ENCODE measurements at regions not wholly inside any gene's neighbourhood (a gene's known extent, or its start where the extent isn't known, plus 50 kb on each side); places are given as distances from the start of the nearest gene placed in this dataset.

DNA sequence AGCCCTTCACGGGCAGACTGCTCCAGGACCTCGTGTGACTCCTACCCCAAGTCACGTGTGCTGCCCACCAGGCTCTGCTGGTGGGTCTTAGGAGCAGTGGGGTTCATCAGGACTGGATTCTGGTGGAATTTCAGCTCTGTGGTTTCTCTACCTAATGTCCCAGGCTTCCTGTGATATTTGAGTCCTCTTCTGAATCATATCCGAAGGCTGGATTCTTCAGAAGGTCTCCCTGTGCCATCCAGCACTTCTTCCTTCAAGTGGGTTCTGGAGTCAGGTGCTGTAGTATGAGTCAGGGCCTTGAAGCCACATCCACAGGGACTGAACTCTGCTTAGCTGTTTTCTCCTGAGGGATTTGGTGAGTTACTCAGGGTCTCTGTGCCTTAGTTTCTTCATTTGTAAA lies 850.2 kb upstream of the CELF4 start:
- Histone ChIP-seq H3K4me2 (no peak overlapping the region), H3F3A (ENCODE audit: low read depth) (no peaks in the 10 kb centered on the region), H3K36me3 (no peaks in the 10 kb centered on the region), H3K27ac (no peak overlapping the region), H3K79me2 (ENCODE audit: low read depth) (no peaks in the 10 kb centered on the region), H3K9me3 (ENCODE audit: low read depth) (no peaks in the 10 kb centered on the region), H2AFZ (replicated peaks) (no peak overlapping the region), H3K4me3 (no peak overlapping the region), H3K27me3 (no peaks in the 10 kb centered on the region), H4K20me1 (ENCODE audit: low read depth) (no peaks in the 10 kb centered on the region), H3K9ac (no peak overlapping the region), H3K4me1 (peaks cover 5% of the 10 kb centered on the region)
- H3K27ac Mint-ChIP-seq: no peak overlapping the region
- H3K9me3 Mint-ChIP-seq: peaks cover 3% of the 10 kb centered on the region
- H3K4me3 Mint-ChIP-seq: no peak overlapping the region
- H3K27me3 Mint-ChIP-seq (ENCODE audit: insufficient read depth, low read depth): no peaks in the 10 kb centered on the region
- DNase-seq (ENCODE audit: low spot score): no peak
- TF ChIP-seq CTCF (IDR thresholded peaks at IDR 0.05): no peak
- no peak for TF ChIP-seq EZH2 (IDR thresholded peaks at IDR 0.05)
- TF ChIP-seq EZH2phosphoT487 (IDR thresholded peaks at IDR 0.05): no peak
- H3K36me3 Mint-ChIP-seq: no peaks in the 10 kb centered on the region
- H3K4me1 Mint-ChIP-seq: peaks cover 9% of the 10 kb centered on the region

GRCh38 chr18:38413193-38413592 lies 847.6 kb upstream of the CELF4 start:
- Histone ChIP-seq H3K4me2 (no peak overlapping the region), H3K4me1 (no peaks in the 10 kb centered on the region), H3K36me3 (no peaks in the 10 kb centered on the region), H3K9me3 (ENCODE audit: low read depth) (no peaks in the 10 kb centered on the region), H2AFZ (replicated peaks) (no peak overlapping the region), H3K27me3 (no peaks in the 10 kb centered on the region), H3K9ac (no peak overlapping the region), H3K79me2 (ENCODE audit: low read depth) (no peaks in the 10 kb centered on the region), H3F3A (ENCODE audit: low read depth) (no peaks in the 10 kb centered on the region), H4K20me1 (ENCODE audit: low read depth) (no peaks in the 10 kb centered on the region), H3K4me3 (no peak overlapping the region), H3K27ac (no peak overlapping the region)
- Mint-ChIP-seq H3K4me1 (no peaks in the 10 kb centered on the region), H3K27me3 (ENCODE audit: insufficient read depth, low read depth) (no peaks in the 10 kb centered on the region), H3K36me3 (no peaks in the 10 kb centered on the region), H3K9me3 (peaks cover 3% of the 10 kb centered on the region), H3K4me3 (no peak overlapping the region), H3K27ac (no peak overlapping the region)
- no peak for TF ChIP-seq CTCF (IDR thresholded peaks at IDR 0.05)
- no peak for TF ChIP-seq EZH2 (IDR thresholded peaks at IDR 0.05)
- no peak for TF ChIP-seq EZH2phosphoT487 (IDR thresholded peaks at IDR 0.05)
- DNase-seq (ENCODE audit: low spot score): no peak

DNA sequence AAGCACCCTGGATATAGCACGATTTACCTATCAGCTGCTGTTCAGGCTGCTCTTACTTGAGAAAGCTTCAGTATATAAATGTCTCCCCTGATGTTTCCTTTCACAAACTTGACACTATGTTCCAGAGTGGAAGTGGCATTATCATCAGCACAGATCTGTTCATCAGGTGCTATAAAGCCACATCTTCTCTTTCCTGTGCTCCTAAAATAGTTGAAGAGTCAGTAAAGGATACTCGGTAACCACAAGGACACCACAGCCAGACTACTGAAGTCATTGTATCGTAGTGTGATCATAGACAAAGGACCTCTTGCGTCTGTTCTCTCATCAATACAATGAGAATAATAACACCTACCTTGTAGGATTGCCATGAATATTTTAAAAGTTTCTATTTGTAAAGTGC lies 841.0 kb upstream of the CELF4 start:
- Histone ChIP-seq H3K27ac (no peak overlapping the region), H3K36me3 (no peaks in the 10 kb centered on the region), H3K79me2 (ENCODE audit: low read depth) (no peaks in the 10 kb centered on the region), H3K27me3 (no peaks in the 10 kb centered on the region), H3K4me3 (no peak overlapping the region), H3F3A (ENCODE audit: low read depth) (peaks cover 5% of the 10 kb centered on the region), H4K20me1 (ENCODE audit: low read depth) (no peaks in the 10 kb centered on the region), H3K9me3 (ENCODE audit: low read depth) (no peaks in the 10 kb centered on the region), H3K4me2 (no peak overlapping the region), H2AFZ (replicated peaks) (no peak overlapping the region), H3K4me1 (peaks cover 5% of the 10 kb centered on the region), H3K9ac (no peak overlapping the region)
- peaks cover 7% of the 10 kb centered on the region for H3K9me3 Mint-ChIP-seq
- H3K27me3 Mint-ChIP-seq (ENCODE audit: insufficient read depth, low read depth): no peaks in the 10 kb centered on the region
- H3K27ac Mint-ChIP-seq: no peak overlapping the region
- DNase-seq (ENCODE audit: low spot score): no peak
- no peak overlapping the region for H3K4me3 Mint-ChIP-seq
- TF ChIP-seq CTCF (IDR thresholded peaks at IDR 0.05) (no peak), EZH2phosphoT487 (IDR thresholded peaks at IDR 0.05) (no peak), EZH2 (IDR thresholded peaks at IDR 0.05) (no peak)
- no peaks in the 10 kb centered on the region for H3K4me1 Mint-ChIP-seq
- H3K36me3 Mint-ChIP-seq: no peaks in the 10 kb centered on the region

DNA sequence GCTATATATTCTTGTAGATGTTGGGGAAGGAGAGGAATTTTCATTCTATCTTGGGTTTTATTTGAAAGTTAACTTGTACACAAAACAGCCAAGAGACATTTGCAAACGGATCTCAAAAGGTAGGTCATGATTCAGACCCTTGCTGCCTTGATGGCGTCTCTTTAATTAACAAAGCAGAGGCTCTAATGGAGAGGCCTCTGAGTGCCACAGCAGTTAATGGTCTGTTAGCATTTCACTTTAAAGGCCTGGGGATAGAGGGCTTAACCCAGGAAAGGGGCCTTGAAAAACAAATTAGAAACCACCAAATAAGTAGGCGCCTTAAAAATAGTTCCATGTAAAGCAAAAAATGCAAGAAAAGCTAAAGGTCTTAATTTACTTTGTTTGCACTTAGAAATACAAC lies 836.9 kb upstream of the CELF4 start:
- Histone ChIP-seq H4K20me1 (ENCODE audit: low read depth) (no peaks in the 10 kb centered on the region), H3K9me3 (ENCODE audit: low read depth) (no peaks in the 10 kb centered on the region), H3K27ac (no peak overlapping the region), H3K9ac (no peak overlapping the region), H3F3A (ENCODE audit: low read depth) (peaks cover 5% of the 10 kb centered on the region), H2AFZ (replicated peaks) (peak overlapping the region; percentile 46), H3K27me3 (no peaks in the 10 kb centered on the region), H3K79me2 (ENCODE audit: low read depth) (no peaks in the 10 kb centered on the region), H3K36me3 (no peaks in the 10 kb centered on the region), H3K4me3 (no peak overlapping the region), H3K4me2 (no peak overlapping the region), H3K4me1 (peaks cover 5% of the 10 kb centered on the region)
- no peaks in the 10 kb centered on the region for H3K36me3 Mint-ChIP-seq
- no peaks in the 10 kb centered on the region for H3K27me3 Mint-ChIP-seq (ENCODE audit: insufficient read depth, low read depth)
- H3K4me1 Mint-ChIP-seq: no peaks in the 10 kb centered on the region
- H3K9me3 Mint-ChIP-seq: peaks cover 5% of the 10 kb centered on the region
- TF ChIP-seq EZH2phosphoT487 (IDR thresholded peaks at IDR 0.05) (no peak), CTCF (IDR thresholded peaks at IDR 0.05) (no peak), EZH2 (IDR thresholded peaks at IDR 0.05) (no peak)
- no peak overlapping the region for H3K27ac Mint-ChIP-seq
- H3K4me3 Mint-ChIP-seq: no peak overlapping the region
- peak; percentile 32 for DNase-seq (ENCODE audit: low spot score)
